GM12878 (cell line): ENCODE measurements at regions not wholly inside any gene's neighbourhood (a gene's known extent, or its start where the extent isn't known, plus 50 kb on each side); places are given as distances from the start of the nearest gene placed in this dataset.

ENCODE experiments used
- ATAC-seq: fragments of 200-7000 bp; cut with Tn5 transposase; 3 replicates; pipeline ENCODE4 v1.9.1; 2020; ENCODE audit warnings: mild to moderate bottlenecking, moderate library complexity
- BruUV-seq: library from RNA; stranded (reverse); fragments of 400-500 nt; replicated peaks from 2 replicates; lab custom pipeline; 2021; lab: Mats Ljungman, UMichigan
- CTCF ChIA-PET: fragments of 300-600 bp; sonication (Branson Sonifier 250); formaldehyde crosslinking; extraction: SDS; loops from one replicate; lab custom pipeline; 2021; ENCODE audit warnings: inconsistent platforms; lab: Yijun Ruan, JAX
- POLR2A ChIA-PET: fragments of 350-600 bp; formaldehyde crosslinking; extraction: SDS; loops from one replicate; lab custom pipeline; 2021; ENCODE audit warnings: inconsistent platforms; lab: Charles Lee
- RAD21 ChIA-PET: fragments of 300-600 bp; sonication (Branson Sonifier 250); formaldehyde crosslinking; loops from one replicate; lab custom pipeline; 2023; ENCODE audit warnings: antibody characterized with exemption; ENCODE audit not compliant: unreplicated experiment; lab: Charles Lee
- SMC1A ChIA-PET: fragments of 300-600 bp; sonication (Branson Sonifier 250); formaldehyde crosslinking; loops from one replicate; lab custom pipeline; 2023; ENCODE audit not compliant: unreplicated experiment, uncharacterized antibody; lab: Charles Lee
- DNase-seq: peaks from one replicate; pipeline ENCODE4 v3.0.0-alpha.2; 2011; ENCODE audit warnings: low read depth, low spot score
- FAIRE-seq: peaks from 3 replicates; lab custom pipeline; 2011; peaks lifted over from hg19 to GRCh38; lab: Jason Lieb, UNC
- H2AFZ ChIP-seq: 2 replicates; pipeline ENCODE4 v1.6.0; 2011; ENCODE audit warnings: low read depth, low read length, control low read depth; ENCODE audit not compliant: control insufficient read depth
- H3K27ac ChIP-seq: 2 replicates; pipeline ENCODE4 v1.5.1; 2011; ENCODE audit warnings: control low read depth; ENCODE audit not compliant: control insufficient read depth, insufficient read depth
- H3K27me3 ChIP-seq, 2 experiments: replicated peaks in 1 of 2; 2 replicates each; pipeline versions ENCODE4 v1.6.0 to v1.6.1; 2011; ENCODE audit warnings: low read length in 1 of 2; ENCODE audit not compliant: control insufficient read depth in 2 of 2, insufficient read depth in 2 of 2
- H3K36me3 ChIP-seq, 2 experiments: 2 replicates each; pipeline ENCODE4 v1.5.1; 2011; ENCODE audit warnings: low read length in 1 of 2; ENCODE audit not compliant: control insufficient read depth in 2 of 2, insufficient read depth in 2 of 2
- H3K4me1 ChIP-seq: 2 replicates; pipeline ENCODE4 v1.6.1; 2011; ENCODE audit warnings: mild to moderate bottlenecking, low read length, moderate library complexity, mixed read lengths; ENCODE audit not compliant: control insufficient read depth, insufficient read depth
- H3K4me2 ChIP-seq: 2 replicates; pipeline ENCODE4 v1.6.0; 2011; ENCODE audit warnings: control low read depth; ENCODE audit not compliant: control insufficient read depth, insufficient read depth
- H3K4me3 ChIP-seq: fragments of 200-600 bp; sonication (generic); 2 replicates; pipeline ENCODE4 v1.5.1; 2016
- H3K79me2 ChIP-seq: 2 replicates; pipeline ENCODE4 v1.6.0; 2011; ENCODE audit warnings: low read length; ENCODE audit not compliant: control insufficient read depth, insufficient read depth
- H3K9ac ChIP-seq: 2 replicates; pipeline ENCODE4 v1.8.0; 2011; ENCODE audit warnings: low read length, control low read depth, mixed read lengths; ENCODE audit not compliant: control insufficient read depth, insufficient read depth
- H3K9me3 ChIP-seq: replicated peaks from 3 replicates; pipeline ENCODE4 v1.5.1; 2011; ENCODE audit warnings: mild to moderate bottlenecking, low read length; ENCODE audit not compliant: control insufficient read depth, insufficient read depth
- H4K20me1 ChIP-seq: 2 replicates; pipeline ENCODE4 v1.6.0; 2011; ENCODE audit not compliant: control insufficient read depth, insufficient read depth
- BCL11A ChIP-seq: IDR thresholded peaks from 2 replicates; pipeline ENCODE4 v1.6.1; 2011; ENCODE audit warnings: low read depth, low read length
- BRCA1 ChIP-seq: IDR thresholded peaks from 2 replicates; pipeline ENCODE4 v1.6.1; 2011; ENCODE audit warnings: low read depth, low read length, improper control_type of control experiment
- CHD2 ChIP-seq: IDR thresholded peaks from 2 replicates; pipeline ENCODE4 v1.6.1; 2011; ENCODE audit warnings: low read depth, low read length, improper control_type of control experiment, borderline replicate concordance
- DPF2 ChIP-seq: fragments of 450-650 bp; IDR thresholded peaks from 2 replicates; pipeline ENCODE4 v1.6.1; 2017; ENCODE audit warnings: mild to moderate bottlenecking
- FOXM1 ChIP-seq: IDR thresholded peaks from 2 replicates; pipeline ENCODE4 v1.6.1; 2012; ENCODE audit warnings: low read depth, mild to moderate bottlenecking, inconsistent platforms, low read length, moderate library complexity
- HDAC6 ChIP-seq: fragments of 200-600 bp; sonication (generic); IDR thresholded peaks from one replicate; pipeline ENCODE4 v1.8.0; 2017; ENCODE audit warnings: antibody characterized with exemption; ENCODE audit not compliant: unreplicated experiment
- IRF4 ChIP-seq: IDR thresholded peaks from 2 replicates; pipeline ENCODE4 v1.6.1; 2011; ENCODE audit warnings: low read depth, low read length
- NFXL1 ChIP-seq: fragments of 450-650 bp; IDR thresholded peaks from 2 replicates; pipeline ENCODE4 v1.6.1; 2017; ENCODE audit warnings: antibody characterized with exemption, mild to moderate bottlenecking, borderline replicate concordance
- NFYB ChIP-seq: IDR thresholded peaks from 2 replicates; pipeline ENCODE4 v1.6.1; 2011; ENCODE audit warnings: low read depth, mild to moderate bottlenecking, low read length, improper control_type of control experiment, moderate library complexity; ENCODE audit not compliant: insufficient read depth
- NR2C2 ChIP-seq: IDR thresholded peaks from 2 replicates; pipeline ENCODE4 v1.6.1; 2011; ENCODE audit warnings: borderline replicate concordance, low read depth; ENCODE audit not compliant: control insufficient read depth, insufficient read length
- RBBP5 ChIP-seq: fragments of 200-600 bp; sonication (generic); conservative IDR thresholded peaks from 2 replicates; pipeline ENCODE4 v1.6.1; 2016
- RFX5 ChIP-seq: IDR thresholded peaks from 2 replicates; pipeline ENCODE4 v1.6.1; 2011; ENCODE audit warnings: low read depth, low read length, improper control_type of control experiment
- TAF1 ChIP-seq: IDR thresholded peaks from 2 replicates; pipeline ENCODE4 v1.6.1; 2011; ENCODE audit warnings: mild to moderate bottlenecking, low read depth, low read length, borderline replicate concordance
- ZNF207 ChIP-seq: fragments of 450-650 bp; IDR thresholded peaks from 2 replicates; pipeline ENCODE4 v1.6.1; 2014; ENCODE audit warnings: antibody characterized with exemption, mild to moderate bottlenecking, borderline replicate concordance
- WGBS: methylation state at CpG from one replicate; pipeline ENCODE4 v1.1.6; 2016; ENCODE audit warnings: low lambda C conversion rate; ENCODE audit not compliant: insufficient replicate concordance, insufficient coverage; ENCODE audit errors: missing lambda C conversion rate; 5-methylcytosine and 5-hydroxymethylcytosine counted together
- in situ Hi-C: fragments of 300-500 bp; cut with MboI; formaldehyde crosslinking; loops from 9 replicates; pipeline ENCODE4 v1.14.3; 2018; ENCODE audit warnings: mixed read lengths
- intact Hi-C: fragments of 100-400 bp; cut with micrococcal nuclease; formaldehyde crosslinking; loops from one replicate; pipeline ENCODE4 v1.14.2; 2022; ENCODE audit not compliant: unreplicated experiment
- TF ChIP-seq, protein P1 (sequence below): fragments of 450-650 bp; formaldehyde crosslinking; IDR thresholded peaks from 2 replicates; pipeline ENCODE4 v1.4.0; 2022; ENCODE audit warnings: mild to moderate bottlenecking, moderate library complexity

DNA sequence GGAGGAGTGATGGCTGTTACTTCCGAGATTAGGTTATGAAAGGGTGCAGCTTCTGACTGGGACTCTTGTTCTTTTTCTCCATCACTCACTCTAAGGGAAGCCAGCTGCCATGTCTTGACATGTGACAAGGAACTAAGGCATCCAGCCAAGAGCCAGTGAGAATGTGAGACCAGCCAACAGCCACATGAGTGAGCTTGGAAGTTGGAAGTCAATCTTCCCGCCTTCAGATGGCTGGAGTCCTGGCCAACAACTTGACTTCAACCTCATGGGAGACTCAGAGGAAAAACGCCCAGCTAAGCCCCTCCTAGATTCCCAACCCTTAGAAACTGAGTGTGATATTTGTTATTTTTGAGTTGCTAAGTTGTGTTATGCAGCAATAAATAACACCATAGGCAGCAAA is 201.1 kb downstream of the SNX18 start:
- CTCF ChIA-PET, result no interaction called here
- no peak for TF ChIP-seq HDAC6
- no peak for TF ChIP-seq NFXL1
- no peak for TF ChIP-seq FOXM1
- no peak for TF ChIP-seq BCL11A
- no peak for TF ChIP-seq TAF1
- no peak for TF ChIP-seq NR2C2
- TF ChIP-seq IRF4, result no peak
- TF ChIP-seq, protein P1, sequence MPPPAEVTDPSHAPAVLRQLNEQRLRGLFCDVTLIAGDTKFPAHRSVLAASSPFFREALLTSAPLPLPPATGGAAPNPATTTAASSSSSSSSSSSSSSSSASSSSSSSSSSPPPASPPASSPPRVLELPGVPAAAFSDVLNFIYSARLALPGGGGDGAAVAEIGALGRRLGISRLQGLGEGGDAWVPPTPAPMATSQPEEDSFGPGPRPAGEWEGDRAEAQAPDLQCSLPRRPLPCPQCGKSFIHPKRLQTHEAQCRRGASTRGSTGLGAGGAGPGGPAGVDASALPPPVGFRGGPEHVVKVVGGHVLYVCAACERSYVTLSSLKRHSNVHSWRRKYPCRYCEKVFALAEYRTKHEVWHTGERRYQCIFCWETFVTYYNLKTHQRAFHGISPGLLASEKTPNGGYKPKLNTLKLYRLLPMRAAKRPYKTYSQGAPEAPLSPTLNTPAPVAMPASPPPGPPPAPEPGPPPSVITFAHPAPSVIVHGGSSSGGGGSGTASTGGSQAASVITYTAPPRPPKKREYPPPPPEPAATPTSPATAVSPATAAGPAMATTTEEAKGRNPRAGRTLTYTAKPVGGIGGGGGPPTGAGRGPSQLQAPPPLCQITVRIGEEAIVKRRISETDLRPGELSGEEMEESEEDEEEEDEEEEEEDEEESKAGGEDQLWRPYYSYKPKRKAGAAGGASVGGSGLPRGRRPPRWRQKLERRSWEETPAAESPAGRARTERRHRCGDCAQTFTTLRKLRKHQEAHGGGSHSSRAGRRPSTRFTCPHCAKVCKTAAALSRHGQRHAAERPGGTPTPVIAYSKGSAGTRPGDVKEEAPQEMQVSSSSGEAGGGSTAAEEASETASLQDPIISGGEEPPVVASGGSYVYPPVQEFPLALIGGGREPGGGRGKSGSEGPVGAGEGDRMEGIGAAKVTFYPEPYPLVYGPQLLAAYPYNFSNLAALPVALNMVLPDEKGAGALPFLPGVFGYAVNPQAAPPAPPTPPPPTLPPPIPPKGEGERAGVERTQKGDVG (CRISPR knock-in tag), result no peak
- no peak for TF ChIP-seq DPF2
- TF ChIP-seq RBBP5, result no peak
- TF ChIP-seq RFX5, result no peak
- TF ChIP-seq NFYB, result no peak
- no peak for TF ChIP-seq ZNF207
- no peak for TF ChIP-seq CHD2
- TF ChIP-seq BRCA1, result no peak
- SMC1A ChIA-PET, result no interaction called here
- no peak overlapping the region for H3K4me2 ChIP-seq
- POLR2A ChIA-PET, result no interaction called here
- FAIRE-seq (no peak), ATAC-seq (no peak), DNase-seq (no peak)
- 0 out of 4 replicates have a peak, but pooled peaks cover 0 to 2% of the 10 kb centered on the region in 2 experiments for H3K27me3 ChIP-seq
- no peaks in the 10 kb centered on the region for H3K36me3 ChIP-seq
- intact Hi-C loops, result no loop called here
- H3K9ac ChIP-seq, result no peak overlapping the region
- no peak overlapping the region for H3K27ac ChIP-seq
- H3K4me1 ChIP-seq, result no peaks in the 10 kb centered on the region
- no peak overlapping the region for H3K4me3 ChIP-seq
- no peaks in the 10 kb centered on the region; the same call in 2 of the 3 replicates for H3K9me3 ChIP-seq
- H2AFZ ChIP-seq, result no peak overlapping the region
- RAD21 ChIA-PET, result no interaction called here
- WGBS, result 40% methylated on average over 3 of the region's 3 CpGs
- in situ Hi-C loops, result no loop called here
- H4K20me1 ChIP-seq, result no peaks in the 10 kb centered on the region
- no peaks in the 10 kb centered on the region for H3K79me2 ChIP-seq
- no TSS peak for BruUV-seq
